ENCODE measurements at regions not wholly inside any gene's neighbourhood (a gene's known extent, or its start where the extent isn't known, plus 50 kb on each side); places are given as distances from the start of the nearest gene placed in this dataset.

GRCh38 chr3:74301056-74301455, 313.4 kb downstream of the CNTN3 start:
- no peak for TF ChIP-seq CTCF (IDR thresholded peaks at IDR 0.05; ENCODE audit: low read depth, low read length)
- TF ChIP-seq POLR2A (IDR thresholded peaks at IDR 0.05; ENCODE audit: extremely low read depth, insufficient read length): no peak
- TF ChIP-seq MAX (IDR thresholded peaks at IDR 0.05; ENCODE audit: low read depth, low read length): no peak
